B cell (primary cell): ENCODE measurements at regions not wholly inside any gene's neighbourhood (a gene's known extent, or its start where the extent isn't known, plus 50 kb on each side); places are given as distances from the start of the nearest gene placed in this dataset.

Experiments used
- ATAC-seq: fragments of 200-7000 bp; cut with Tn5 transposase; one replicate; pipeline ENCODE4 v1.10.0; 2021; ENCODE audit warnings: low read depth, mild to moderate bottlenecking, moderate number of reproducible peaks, moderate library complexity
- CTCF ChIA-PET: fragments of 350-600 bp; sonication (Branson Sonifier 250); formaldehyde crosslinking; loops from one replicate; lab custom pipeline; 2021; ENCODE audit warnings: antibody characterized with exemption, inconsistent platforms; lab: Charles Lee
- POLR2A ChIA-PET: fragments of 350-600 bp; sonication (Branson Sonifier 250); formaldehyde crosslinking; loops from one replicate; lab custom pipeline; 2021; ENCODE audit warnings: antibody characterized with exemption; lab: Charles Lee
- DNase-seq: peaks from one replicate; pipeline ENCODE4 v3.0.0; 2013
- H2AFZ ChIP-seq: 2 replicates; pipeline ENCODE4 v1.6.1; 2012; ENCODE audit warnings: mild to moderate bottlenecking, low read depth, low read length; ENCODE audit not compliant: insufficient read depth, poor library complexity, severe bottlenecking
- H3K27ac ChIP-seq, 2 donors: 1 replicate in 1 of 2; 2 replicates in 1 of 2; pipeline ENCODE4 v1.5.1; 2012 to 2013; ENCODE audit warnings: low read length in 2 of 2, mild to moderate bottlenecking in 2 of 2, moderate library complexity in 1 of 2
- H3K27me3 ChIP-seq, 4 experiments: fragments of 200-600 bp in 1 of 4; sonication (generic) in 1 of 4; replicated peaks in 1 of 4; 1 replicate in 2 of 4; 2 replicates in 2 of 4; pipeline versions ENCODE4 v1.6.1 to v1.7.0; 2013 to 2016; ENCODE audit warnings: low read length in 3 of 4, mild to moderate bottlenecking in 2 of 4, mixed read lengths in 1 of 4, moderate library complexity in 1 of 4; ENCODE audit not compliant: insufficient read depth in 4 of 4, control insufficient read depth in 3 of 4; ENCODE audit errors: control extremely low read depth in 1 of 4
- H3K36me3 ChIP-seq, 2 experiments: replicated peaks in 1 of 2; 1 replicate in 1 of 2; 2 replicates in 1 of 2; pipeline versions ENCODE4 v1.6.1 to v1.7.1; 2013; ENCODE audit warnings: low read length in 1 of 2; ENCODE audit not compliant: insufficient read depth in 2 of 2, control insufficient read depth in 1 of 2; ENCODE audit errors: control extremely low read depth in 1 of 2, extremely low read depth in 1 of 2
- H3K4me1 ChIP-seq, 2 donors: fragments of 200-600 bp in 1 of 2; sonication (generic) in 1 of 2; 1 replicate in 1 of 2; 2 replicates in 1 of 2; pipeline versions ENCODE4 v1.5.1 to v1.6.1; 2013 to 2017; ENCODE audit warnings: low read length in 2 of 2; ENCODE audit not compliant: control insufficient read depth in 2 of 2, insufficient read depth in 2 of 2
- H3K4me2 ChIP-seq: replicated peaks from 2 replicates; pipeline ENCODE3; 2012; ENCODE audit warnings: mild to moderate bottlenecking, low read depth, low read length; ENCODE audit not compliant: poor library complexity, severe bottlenecking
- H3K4me3 ChIP-seq, 5 experiments: fragments of 200-600 bp in 1 of 5; sonication (generic) in 1 of 5; 1 replicate in 3 of 5; 2 replicates in 2 of 5; pipeline versions ENCODE4 v1.5.1 to v1.7.0; 2011 to 2016; ENCODE audit warnings: low read length in 4 of 5, mild to moderate bottlenecking in 4 of 5, low read depth in 2 of 5, control low read depth in 1 of 5, moderate library complexity in 1 of 5; ENCODE audit not compliant: insufficient read depth in 1 of 5; ENCODE audit errors: control extremely low read depth in 1 of 5, extremely low read depth in 1 of 5
- H3K79me2 ChIP-seq: fragments of 200-600 bp; sonication (generic); one replicate; pipeline ENCODE4 v1.6.0; 2016; ENCODE audit warnings: low read length; ENCODE audit not compliant: control insufficient read depth, insufficient read depth
- H3K9ac ChIP-seq: fragments of 200-600 bp; sonication (generic); 2 replicates; pipeline ENCODE4 v1.6.1; 2017; ENCODE audit warnings: mild to moderate bottlenecking, low read length, moderate library complexity
- H3K9me3 ChIP-seq, 3 donors: one replicate each; pipeline versions ENCODE4 v1.6.1 to v1.7.1; 2013; ENCODE audit warnings: low read length in 2 of 3; ENCODE audit not compliant: control insufficient read depth in 2 of 3, insufficient read depth in 1 of 3; ENCODE audit errors: control extremely low read depth in 1 of 3
- H4K20me1 ChIP-seq: 2 replicates; pipeline ENCODE4 v1.6.0; 2012; ENCODE audit warnings: mild to moderate bottlenecking, low read length; ENCODE audit not compliant: insufficient read depth, control insufficient read depth, poor library complexity, severe bottlenecking
- H3K27ac Mint-ChIP-seq: one replicate; pipeline ENCODE4 v1.8.0; 2021; ENCODE audit warnings: mixed read lengths
- H3K27me3 Mint-ChIP-seq: one replicate; pipeline ENCODE4 v1.8.0; 2021; ENCODE audit warnings: mixed read lengths
- H3K4me1 Mint-ChIP-seq: one replicate; pipeline ENCODE4 v1.8.0; 2021; ENCODE audit warnings: mixed read lengths
- H3K4me3 Mint-ChIP-seq: one replicate; pipeline ENCODE4 v1.8.0; 2021; ENCODE audit warnings: mixed read lengths
- H3K9me3 Mint-ChIP-seq: one replicate; pipeline ENCODE4 v1.8.0; 2022; ENCODE audit warnings: mixed read lengths; ENCODE audit not compliant: insufficient read depth
- EZH2 ChIP-seq: IDR thresholded peaks from 2 replicates; pipeline ENCODE4 v1.6.1; 2012; ENCODE audit warnings: borderline replicate concordance, low read depth, mild to moderate bottlenecking, moderate library complexity, low read length; ENCODE audit not compliant: insufficient read depth, poor library complexity, severe bottlenecking
- WGBS: methylation state at CpG from one replicate; pipeline ENCODE4 v1.1.5; 2013; ENCODE audit warnings: missing lambda C conversion rate; ENCODE audit not compliant: insufficient coverage; 5-methylcytosine and 5-hydroxymethylcytosine counted together
- intact Hi-C: fragments of 100-400 bp; cut with micrococcal nuclease; formaldehyde crosslinking; loops from one replicate; pipeline ENCODE4 v1.10.0; 2022
- TF ChIP-seq, protein P1 (sequence below): fragments of 200-600 bp; IDR thresholded peaks from one replicate; pipeline ENCODE4 v1.8.0; 2022; ENCODE audit warnings: antibody characterized with exemption, mild to moderate bottlenecking

DNA sequence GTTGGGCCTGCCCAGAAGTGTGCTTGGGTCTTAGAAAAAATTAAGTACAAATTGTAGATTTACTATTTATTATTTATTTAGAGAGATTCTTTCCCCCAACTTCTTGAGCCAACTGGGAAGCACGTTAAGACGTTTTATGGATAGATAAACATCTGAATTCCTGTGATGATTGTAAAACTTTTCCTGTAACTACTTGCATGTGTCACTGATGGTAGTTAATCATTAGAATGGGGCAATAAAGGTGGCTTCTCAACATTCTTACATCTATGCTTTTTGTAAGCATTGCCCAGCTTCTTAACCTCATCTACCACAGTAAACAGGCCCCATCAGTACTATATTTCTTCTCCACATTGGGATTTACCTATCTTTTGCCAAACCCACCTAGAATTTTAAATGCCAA lies 559.8 kb downstream of the LMO4 start:
- no peaks in the 10 kb centered on the region for H4K20me1 ChIP-seq
- no peak overlapping the region for H3K9ac ChIP-seq
- no peak overlapping the region for H3K4me3 ChIP-seq
- H3K4me2 ChIP-seq: no peak overlapping the region
- POLR2A ChIA-PET: no interaction called here
- CTCF ChIA-PET: no interaction called here
- H3K36me3 ChIP-seq: no peaks in the 10 kb centered on the region
- no peak for DNase-seq
- peaks cover 5 to 6% of the 10 kb centered on the region in 2 donors for H3K4me1 ChIP-seq
- no peaks in the 10 kb centered on the region for H3K79me2 ChIP-seq
- Mint-ChIP-seq H3K4me3 (no peak overlapping the region), H3K27ac (no peak overlapping the region), H3K27me3 (no peaks in the 10 kb centered on the region), H3K9me3 (no peaks in the 10 kb centered on the region), H3K4me1 (peaks cover 15% of the 10 kb centered on the region)
- intact Hi-C loops: no loop called here
- H2AFZ ChIP-seq: no peak overlapping the region
- no CpG with 5 or more reads among the region's 2 CpGs for WGBS
- no peak overlapping the region for H3K27ac ChIP-seq
- H3K9me3 ChIP-seq: no peaks in the 10 kb centered on the region
- TF ChIP-seq EZH2: no peak
- TF ChIP-seq, protein P1, sequence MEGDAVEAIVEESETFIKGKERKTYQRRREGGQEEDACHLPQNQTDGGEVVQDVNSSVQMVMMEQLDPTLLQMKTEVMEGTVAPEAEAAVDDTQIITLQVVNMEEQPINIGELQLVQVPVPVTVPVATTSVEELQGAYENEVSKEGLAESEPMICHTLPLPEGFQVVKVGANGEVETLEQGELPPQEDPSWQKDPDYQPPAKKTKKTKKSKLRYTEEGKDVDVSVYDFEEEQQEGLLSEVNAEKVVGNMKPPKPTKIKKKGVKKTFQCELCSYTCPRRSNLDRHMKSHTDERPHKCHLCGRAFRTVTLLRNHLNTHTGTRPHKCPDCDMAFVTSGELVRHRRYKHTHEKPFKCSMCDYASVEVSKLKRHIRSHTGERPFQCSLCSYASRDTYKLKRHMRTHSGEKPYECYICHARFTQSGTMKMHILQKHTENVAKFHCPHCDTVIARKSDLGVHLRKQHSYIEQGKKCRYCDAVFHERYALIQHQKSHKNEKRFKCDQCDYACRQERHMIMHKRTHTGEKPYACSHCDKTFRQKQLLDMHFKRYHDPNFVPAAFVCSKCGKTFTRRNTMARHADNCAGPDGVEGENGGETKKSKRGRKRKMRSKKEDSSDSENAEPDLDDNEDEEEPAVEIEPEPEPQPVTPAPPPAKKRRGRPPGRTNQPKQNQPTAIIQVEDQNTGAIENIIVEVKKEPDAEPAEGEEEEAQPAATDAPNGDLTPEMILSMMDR: no peak
- no peak for ATAC-seq
- H3K27me3 ChIP-seq: no peaks in the 10 kb centered on the region

DNA sequence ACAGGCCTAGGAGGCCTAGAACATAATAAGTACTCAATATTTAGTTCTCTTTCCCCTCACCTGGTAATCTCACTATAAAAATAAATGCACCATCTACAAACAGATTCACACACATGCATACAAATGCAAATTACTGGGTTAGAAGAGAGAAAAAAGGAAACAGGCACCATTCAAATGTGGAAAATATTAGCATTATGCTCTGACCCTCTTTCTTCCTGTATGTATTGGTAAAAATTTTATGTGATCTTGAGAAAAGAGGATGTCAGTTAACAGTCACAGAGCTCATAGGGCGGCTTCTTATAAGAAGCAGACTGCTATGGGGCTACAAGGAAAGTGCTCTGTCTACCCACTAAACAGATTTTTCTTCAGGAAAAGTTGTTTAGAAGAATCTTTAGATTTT lies 565.4 kb downstream of the LMO4 start:
- intact Hi-C loops: no loop called here
- CTCF ChIA-PET: interaction anchor here (1.6 to 2.0 kb wide), 2 partner anchors 60 to 568 kb away, joined by 3 to 8 read pairs; no protein-coding TSS in a partner anchor
- Histone ChIP-seq H3K4me1 (peaks cover 16% of the 10 kb centered on the region in 2 donors), H3K9me3 (no peaks in the 10 kb centered on the region), H3K36me3 (no peaks in the 10 kb centered on the region), H4K20me1 (no peaks in the 10 kb centered on the region), H3K79me2 (no peaks in the 10 kb centered on the region), H3K27me3 (no peaks in the 10 kb centered on the region), H3K4me2 (peak overlapping the region; percentile 46), H3K9ac (peak overlapping the region; percentile 27), H2AFZ (peak overlapping the region; percentile 45), H3K4me3 (peak overlapping the region in 1 of 5 experiments; percentile 2), H3K27ac (peak overlapping the region; percentile 44 to 57)
- H3K4me3 Mint-ChIP-seq: peak overlapping the region; percentile 16
- no peaks in the 10 kb centered on the region for H3K9me3 Mint-ChIP-seq
- DNase-seq (peak; percentile 28), ATAC-seq (peak; percentile 57)
- H3K4me1 Mint-ChIP-seq: peaks cover 29% of the 10 kb centered on the region
- POLR2A ChIA-PET: no interaction called here
- peak overlapping the region; percentile 57 for H3K27ac Mint-ChIP-seq
- TF ChIP-seq, protein P1: no peak
- no peak for TF ChIP-seq EZH2
- H3K27me3 Mint-ChIP-seq: no peaks in the 10 kb centered on the region
- no CpG with 5 or more reads among the region's 1 CpG for WGBS
